ENCODE measurements at regions not wholly inside any gene's neighbourhood (a gene's known extent, or its start where the extent isn't known, plus 50 kb on each side); places are given as distances from the start of the nearest gene placed in this dataset.

DNA sequence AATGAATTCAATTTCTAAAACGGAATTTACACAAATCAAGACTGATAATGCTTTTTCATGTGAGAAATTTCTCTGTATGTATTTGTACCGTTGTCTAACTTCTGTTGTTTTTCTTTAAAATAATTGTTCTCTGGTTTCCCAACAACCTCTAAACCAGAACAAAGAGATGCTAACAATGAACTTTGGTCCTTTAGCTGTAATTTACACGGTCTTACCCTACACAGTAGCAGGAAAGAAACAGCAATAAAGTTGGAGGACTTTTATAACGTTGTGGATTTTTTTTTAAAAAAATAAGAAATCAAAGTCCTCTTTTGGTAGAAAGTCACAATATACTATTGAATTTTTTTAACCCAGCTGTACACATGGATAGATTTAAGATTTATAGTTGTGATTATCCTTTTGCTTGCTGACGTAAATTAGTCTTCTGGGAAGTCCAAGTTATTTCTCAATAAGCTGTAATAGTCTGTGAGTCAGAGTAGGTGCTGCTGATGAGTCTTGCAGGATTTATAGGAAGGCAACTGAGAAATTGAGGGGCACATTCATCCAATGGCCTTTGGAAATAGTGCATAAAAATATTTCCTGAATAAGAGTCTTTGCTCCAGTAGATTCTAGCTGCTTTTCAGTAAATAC is 76.8 kb upstream of the PCSK1 start:
- TF ChIP-seq, protein P1, sequence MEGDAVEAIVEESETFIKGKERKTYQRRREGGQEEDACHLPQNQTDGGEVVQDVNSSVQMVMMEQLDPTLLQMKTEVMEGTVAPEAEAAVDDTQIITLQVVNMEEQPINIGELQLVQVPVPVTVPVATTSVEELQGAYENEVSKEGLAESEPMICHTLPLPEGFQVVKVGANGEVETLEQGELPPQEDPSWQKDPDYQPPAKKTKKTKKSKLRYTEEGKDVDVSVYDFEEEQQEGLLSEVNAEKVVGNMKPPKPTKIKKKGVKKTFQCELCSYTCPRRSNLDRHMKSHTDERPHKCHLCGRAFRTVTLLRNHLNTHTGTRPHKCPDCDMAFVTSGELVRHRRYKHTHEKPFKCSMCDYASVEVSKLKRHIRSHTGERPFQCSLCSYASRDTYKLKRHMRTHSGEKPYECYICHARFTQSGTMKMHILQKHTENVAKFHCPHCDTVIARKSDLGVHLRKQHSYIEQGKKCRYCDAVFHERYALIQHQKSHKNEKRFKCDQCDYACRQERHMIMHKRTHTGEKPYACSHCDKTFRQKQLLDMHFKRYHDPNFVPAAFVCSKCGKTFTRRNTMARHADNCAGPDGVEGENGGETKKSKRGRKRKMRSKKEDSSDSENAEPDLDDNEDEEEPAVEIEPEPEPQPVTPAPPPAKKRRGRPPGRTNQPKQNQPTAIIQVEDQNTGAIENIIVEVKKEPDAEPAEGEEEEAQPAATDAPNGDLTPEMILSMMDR (IDR thresholded peaks at IDR 0.05; ENCODE audit: low read depth, low read length, poor library complexity, severe bottlenecking), result no peak
- TF ChIP-seq EZH2phosphoT487 (IDR thresholded peaks at IDR 0.05; ENCODE audit: borderline replicate concordance, low read length), result no peak

Measured in DOHH2 (cell line).